SK-N-SH treated with all-trans-retinoic acid at 6 μM for 48 hours (cell line): ENCODE measurements at regions not wholly inside any gene's neighbourhood (a gene's known extent, or its start where the extent isn't known, plus 50 kb on each side); places are given as distances from the start of the nearest gene placed in this dataset.

Source experiments
- ATAC-seq: fragments of 200-7000 bp; cut with Tn5 transposase; 3 replicates; pipeline ENCODE4 v1.9.1; 2020; ENCODE audit warnings: mild to moderate bottlenecking, moderate library complexity
- ARNTL ChIP-seq: fragments of 450-650 bp; formaldehyde crosslinking; IDR thresholded peaks from 2 replicates; pipeline ENCODE4 v1.5.0; 2020; ENCODE audit warnings: low read depth, mild to moderate bottlenecking, moderate library complexity, borderline replicate concordance
- BACH2 ChIP-seq: fragments of 250-450 bp; sonication (Bioruptor Pico); IDR thresholded peaks from 2 replicates; pipeline ENCODE4 v1.9.0; 2021; ENCODE audit warnings: mild to moderate bottlenecking, borderline replicate concordance
- CREB5 ChIP-seq: fragments of 250-450 bp; sonication (Bioruptor Pico); IDR thresholded peaks from 2 replicates; pipeline ENCODE4 v1.5.1; 2020; ENCODE audit warnings: low read depth, mild to moderate bottlenecking, moderate library complexity
- CSDC2 ChIP-seq: fragments of 250-450 bp; sonication (Bioruptor Pico); IDR thresholded peaks from 2 replicates; pipeline ENCODE4 v1.5.0; 2020; ENCODE audit warnings: mild to moderate bottlenecking, moderate library complexity
- CSRNP3 ChIP-seq: fragments of 250-450 bp; sonication (Bioruptor Pico); IDR thresholded peaks from 2 replicates; pipeline ENCODE4 v1.5.1; 2021; ENCODE audit warnings: mild to moderate bottlenecking, moderate library complexity
- ESRRG ChIP-seq: fragments of 250-450 bp; sonication (Bioruptor Pico); IDR thresholded peaks from 2 replicates; pipeline ENCODE4 v1.6.1; 2021; ENCODE audit warnings: mild to moderate bottlenecking
- GLIS3 ChIP-seq: fragments of 250-450 bp; sonication (Bioruptor Pico); IDR thresholded peaks from 2 replicates; pipeline ENCODE4 v1.5.0; 2020; ENCODE audit warnings: mild to moderate bottlenecking, moderate library complexity
- OSR1 ChIP-seq: fragments of 250-450 bp; sonication (Bioruptor Pico); IDR thresholded peaks from 2 replicates; pipeline ENCODE4 v1.8.0; 2022; ENCODE audit warnings: moderate library complexity, mild to moderate bottlenecking, inconsistent platforms
- PPARA ChIP-seq: fragments of 250-450 bp; sonication (Bioruptor Pico); IDR thresholded peaks from 2 replicates; pipeline ENCODE4 v1.5.0; 2020; ENCODE audit warnings: mild to moderate bottlenecking, borderline replicate concordance
- RARB ChIP-seq: fragments of 250-450 bp; sonication (Bioruptor Pico); IDR thresholded peaks from 2 replicates; pipeline ENCODE4 v1.8.0; 2021; ENCODE audit warnings: mild to moderate bottlenecking, moderate library complexity
- SNAI2 ChIP-seq: fragments of 250-450 bp; sonication (Bioruptor Pico); IDR thresholded peaks from 2 replicates; pipeline ENCODE4 v1.5.0; 2020; ENCODE audit warnings: mild to moderate bottlenecking, moderate library complexity
- TOX ChIP-seq: fragments of 250-450 bp; sonication (Bioruptor Pico); IDR thresholded peaks from 2 replicates; pipeline ENCODE4 v1.8.0; 2021; ENCODE audit warnings: mild to moderate bottlenecking, moderate library complexity, borderline replicate concordance
- TSHZ2 ChIP-seq: fragments of 250-450 bp; sonication (Bioruptor Pico); IDR thresholded peaks from 2 replicates; pipeline ENCODE4 v1.5.0; 2020; ENCODE audit warnings: mild to moderate bottlenecking, moderate library complexity
- ZC3H10 ChIP-seq: fragments of 250-450 bp; sonication (Bioruptor Pico); IDR thresholded peaks from 2 replicates; pipeline ENCODE4 v1.5.1; 2021; ENCODE audit warnings: mild to moderate bottlenecking, moderate library complexity
- ZFP3 ChIP-seq: fragments of 250-450 bp; sonication (Bioruptor Pico); IDR thresholded peaks from 2 replicates; pipeline ENCODE4 v1.5.0; 2020; ENCODE audit warnings: mild to moderate bottlenecking, moderate library complexity
- ZFP30 ChIP-seq: fragments of 450-650 bp; formaldehyde crosslinking; IDR thresholded peaks from 2 replicates; pipeline ENCODE4 v1.5.0; 2022; ENCODE audit warnings: mild to moderate bottlenecking, moderate library complexity
- ZNF565 ChIP-seq: fragments of 450-650 bp; formaldehyde crosslinking; conservative IDR thresholded peaks from 2 replicates; pipeline ENCODE4 v1.5.0; 2020; ENCODE audit warnings: low read depth, mild to moderate bottlenecking, moderate library complexity
- ZNF70 ChIP-seq: fragments of 450-650 bp; formaldehyde crosslinking; IDR thresholded peaks from 2 replicates; pipeline ENCODE4 v1.5.0; 2020; ENCODE audit warnings: mild to moderate bottlenecking, moderate library complexity
- ZNF8 ChIP-seq: fragments of 450-650 bp; formaldehyde crosslinking; IDR thresholded peaks from 2 replicates; pipeline ENCODE4 v1.5.0; 2020; ENCODE audit warnings: mild to moderate bottlenecking, moderate library complexity
- TF ChIP-seq, protein P1 (sequence below): fragments of 250-450 bp; sonication (Bioruptor Pico); IDR thresholded peaks from 2 replicates; pipeline ENCODE4 v1.8.0; 2020; ENCODE audit warnings: mild to moderate bottlenecking, moderate library complexity, borderline replicate concordance
- TF ChIP-seq, protein P2 (sequence below): fragments of 250-450 bp; sonication (Bioruptor Pico); IDR thresholded peaks from 2 replicates; pipeline ENCODE4 v1.8.0; 2021; ENCODE audit warnings: low read depth, mild to moderate bottlenecking, moderate library complexity, borderline replicate concordance

- TF ChIP-seq ZC3H10 (CRISPR knock-in tag) = no peak
Measured at GRCh38 chr21:28693476-28693875, 299.2 kb downstream of the LTN1 start (continued).

GRCh38 chr21:28690196-28690595 is 302.5 kb downstream of the LTN1 start:
- ATAC-seq = no peak
- TF ChIP-seq CSRNP3 (CRISPR knock-in tag) (no peak), ZFP30 (CRISPR knock-in tag) (no peak), ZFP3 (no peak), ESRRG (no peak), TOX (CRISPR knock-in tag) (no peak), TSHZ2 (CRISPR knock-in tag) (no peak), ZNF8 (CRISPR knock-in tag) (no peak), SNAI2 (no peak), CSDC2 (no peak), OSR1 (CRISPR knock-in tag) (no peak), BACH2 (CRISPR knock-in tag) (no peak), ZNF565 (CRISPR knock-in tag) (no peak), CREB5 (CRISPR knock-in tag) (no peak)
- TF ChIP-seq, protein P1, sequence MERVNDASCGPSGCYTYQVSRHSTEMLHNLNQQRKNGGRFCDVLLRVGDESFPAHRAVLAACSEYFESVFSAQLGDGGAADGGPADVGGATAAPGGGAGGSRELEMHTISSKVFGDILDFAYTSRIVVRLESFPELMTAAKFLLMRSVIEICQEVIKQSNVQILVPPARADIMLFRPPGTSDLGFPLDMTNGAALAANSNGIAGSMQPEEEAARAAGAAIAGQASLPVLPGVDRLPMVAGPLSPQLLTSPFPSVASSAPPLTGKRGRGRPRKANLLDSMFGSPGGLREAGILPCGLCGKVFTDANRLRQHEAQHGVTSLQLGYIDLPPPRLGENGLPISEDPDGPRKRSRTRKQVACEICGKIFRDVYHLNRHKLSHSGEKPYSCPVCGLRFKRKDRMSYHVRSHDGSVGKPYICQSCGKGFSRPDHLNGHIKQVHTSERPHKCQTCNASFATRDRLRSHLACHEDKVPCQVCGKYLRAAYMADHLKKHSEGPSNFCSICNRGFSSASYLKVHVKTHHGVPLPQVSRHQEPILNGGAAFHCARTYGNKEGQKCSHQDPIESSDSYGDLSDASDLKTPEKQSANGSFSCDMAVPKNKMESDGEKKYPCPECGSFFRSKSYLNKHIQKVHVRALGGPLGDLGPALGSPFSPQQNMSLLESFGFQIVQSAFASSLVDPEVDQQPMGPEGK (CRISPR knock-in tag) = no peak
- TF ChIP-seq, protein P2, sequence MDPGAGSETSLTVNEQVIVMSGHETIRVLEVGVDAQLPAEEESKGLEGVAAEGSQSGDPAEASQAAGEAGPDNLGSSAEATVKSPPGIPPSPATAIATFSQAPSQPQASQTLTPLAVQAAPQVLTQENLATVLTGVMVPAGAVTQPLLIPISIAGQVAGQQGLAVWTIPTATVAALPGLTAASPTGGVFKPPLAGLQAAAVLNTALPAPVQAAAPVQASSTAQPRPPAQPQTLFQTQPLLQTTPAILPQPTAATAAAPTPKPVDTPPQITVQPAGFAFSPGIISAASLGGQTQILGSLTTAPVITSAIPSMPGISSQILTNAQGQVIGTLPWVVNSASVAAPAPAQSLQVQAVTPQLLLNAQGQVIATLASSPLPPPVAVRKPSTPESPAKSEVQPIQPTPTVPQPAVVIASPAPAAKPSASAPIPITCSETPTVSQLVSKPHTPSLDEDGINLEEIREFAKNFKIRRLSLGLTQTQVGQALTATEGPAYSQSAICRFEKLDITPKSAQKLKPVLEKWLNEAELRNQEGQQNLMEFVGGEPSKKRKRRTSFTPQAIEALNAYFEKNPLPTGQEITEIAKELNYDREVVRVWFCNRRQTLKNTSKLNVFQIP (CRISPR knock-in tag) = no peak
- TF ChIP-seq, all 23 proteins: peak for 0

GRCh38 chr21:28688381-28688780 is 304.3 kb downstream of the LTN1 start:
- ATAC-seq = no peak
- TF ChIP-seq PPARA (CRISPR knock-in tag) (no peak), ZNF70 (CRISPR knock-in tag) (no peak), ZFP3 (no peak), ZNF565 (CRISPR knock-in tag) (no peak), RARB (CRISPR knock-in tag) (no peak), TOX (CRISPR knock-in tag) (no peak), GLIS3 (CRISPR knock-in tag) (no peak), SNAI2 (no peak), CSDC2 (no peak), ZC3H10 (CRISPR knock-in tag) (no peak), ARNTL (CRISPR knock-in tag) (no peak), OSR1 (CRISPR knock-in tag) (no peak), TSHZ2 (CRISPR knock-in tag) (no peak), CSRNP3 (CRISPR knock-in tag) (no peak), ESRRG (no peak), BACH2 (CRISPR knock-in tag) (no peak)
- TF ChIP-seq, protein P2 (CRISPR knock-in tag) = no peak
